Nephron (organoid): ENCODE measurements at regions not wholly inside any gene's neighbourhood (a gene's known extent, or its start where the extent isn't known, plus 50 kb on each side); places are given as distances from the start of the nearest gene placed in this dataset.

Experiments used
- H3K27ac Mint-ChIP-seq, 3 experiments: 2 replicates each; pipeline ENCODE4 v1.8.0; 2020; ENCODE audit warnings: mixed read lengths in 3 of 3, mild to moderate bottlenecking in 2 of 3, moderate library complexity in 1 of 3
- H3K27me3 Mint-ChIP-seq: 2 replicates; pipeline ENCODE4 v1.8.0; 2021; ENCODE audit warnings: low read depth, mild to moderate bottlenecking, moderate library complexity, mixed read lengths
- H3K36me3 Mint-ChIP-seq: 2 replicates; pipeline ENCODE4 v1.8.0; 2020; ENCODE audit warnings: low read depth, mixed read lengths
- H3K4me1 Mint-ChIP-seq: 2 replicates; pipeline ENCODE4 v1.8.0; 2020; ENCODE audit warnings: mixed read lengths
- H3K4me3 Mint-ChIP-seq, 3 experiments: 2 replicates each; pipeline ENCODE4 v1.8.0; 2020; ENCODE audit warnings: mild to moderate bottlenecking in 3 of 3, mixed read lengths in 3 of 3, moderate library complexity in 2 of 3
- H3K9me3 Mint-ChIP-seq: 2 replicates; pipeline ENCODE4 v1.8.0; 2020; ENCODE audit warnings: mixed read lengths
- TF ChIP-seq, protein P1 (sequence below), 3 experiments: fragments of 200-600 bp; sonication (generic); IDR thresholded peaks; one replicate each; pipeline ENCODE4 v1.5.0; 2021; ENCODE audit warnings: antibody characterized with exemption in 3 of 3; ENCODE audit not compliant: unreplicated experiment in 3 of 3

DNA sequence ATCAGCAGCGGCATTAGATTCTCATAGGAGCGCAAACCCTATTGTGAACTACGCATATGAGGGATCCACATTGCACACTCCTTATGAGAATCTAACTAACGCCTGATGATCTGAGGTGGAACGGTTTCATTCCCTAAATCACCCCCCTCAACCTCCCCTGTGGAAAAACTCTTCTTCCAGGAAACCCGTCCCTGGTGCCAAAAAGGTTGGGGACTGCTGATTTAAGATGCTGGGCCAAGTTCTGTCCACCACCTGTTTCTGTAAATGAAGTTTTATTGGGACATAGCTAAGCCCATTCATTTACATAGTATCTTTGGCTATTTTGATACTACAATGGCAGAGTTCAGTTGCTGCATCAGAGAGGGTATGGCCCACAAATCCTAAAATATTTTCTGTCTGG, 268.2 kb upstream of the PRDM1 start:
- H3K4me1 Mint-ChIP-seq: no peaks in the 10 kb centered on the region
- peaks cover 16% of the 10 kb centered on the region for H3K9me3 Mint-ChIP-seq
- H3K27ac Mint-ChIP-seq: no peak overlapping the region
- no peaks in the 10 kb centered on the region for H3K27me3 Mint-ChIP-seq
- H3K36me3 Mint-ChIP-seq: no peaks in the 10 kb centered on the region
- no peak overlapping the region for H3K4me3 Mint-ChIP-seq
- TF ChIP-seq, protein P1, sequence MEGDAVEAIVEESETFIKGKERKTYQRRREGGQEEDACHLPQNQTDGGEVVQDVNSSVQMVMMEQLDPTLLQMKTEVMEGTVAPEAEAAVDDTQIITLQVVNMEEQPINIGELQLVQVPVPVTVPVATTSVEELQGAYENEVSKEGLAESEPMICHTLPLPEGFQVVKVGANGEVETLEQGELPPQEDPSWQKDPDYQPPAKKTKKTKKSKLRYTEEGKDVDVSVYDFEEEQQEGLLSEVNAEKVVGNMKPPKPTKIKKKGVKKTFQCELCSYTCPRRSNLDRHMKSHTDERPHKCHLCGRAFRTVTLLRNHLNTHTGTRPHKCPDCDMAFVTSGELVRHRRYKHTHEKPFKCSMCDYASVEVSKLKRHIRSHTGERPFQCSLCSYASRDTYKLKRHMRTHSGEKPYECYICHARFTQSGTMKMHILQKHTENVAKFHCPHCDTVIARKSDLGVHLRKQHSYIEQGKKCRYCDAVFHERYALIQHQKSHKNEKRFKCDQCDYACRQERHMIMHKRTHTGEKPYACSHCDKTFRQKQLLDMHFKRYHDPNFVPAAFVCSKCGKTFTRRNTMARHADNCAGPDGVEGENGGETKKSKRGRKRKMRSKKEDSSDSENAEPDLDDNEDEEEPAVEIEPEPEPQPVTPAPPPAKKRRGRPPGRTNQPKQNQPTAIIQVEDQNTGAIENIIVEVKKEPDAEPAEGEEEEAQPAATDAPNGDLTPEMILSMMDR (IDR thresholded peaks at IDR 0.05; ENCODE audit: unreplicated experiment in 3 of 3): no peak

DNA sequence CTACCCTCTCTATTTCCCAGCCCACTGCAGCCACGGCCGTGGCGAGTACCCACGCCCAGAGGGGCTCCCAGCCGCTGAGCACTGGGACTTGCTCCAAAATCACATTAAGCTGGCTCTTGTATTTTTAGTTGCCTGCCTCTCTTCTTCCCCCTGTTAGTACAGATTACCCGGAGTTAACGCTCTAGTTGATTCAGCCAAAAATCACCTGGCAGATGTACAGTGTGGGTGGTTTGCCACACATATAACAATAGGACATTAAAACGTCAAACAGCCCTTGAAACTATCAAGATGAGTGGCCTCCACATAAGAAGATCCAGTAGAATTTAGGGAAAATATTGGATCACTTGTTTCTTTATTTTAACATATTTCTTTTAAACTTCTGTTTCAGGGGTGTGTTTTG, 268.8 kb upstream of the PRDM1 start:
- Mint-ChIP-seq H3K36me3 (no peaks in the 10 kb centered on the region), H3K9me3 (peaks cover 12% of the 10 kb centered on the region), H3K4me3 (no peak overlapping the region), H3K4me1 (no peaks in the 10 kb centered on the region), H3K27me3 (no peaks in the 10 kb centered on the region), H3K27ac (no peak overlapping the region)
- TF ChIP-seq, protein P1 (IDR thresholded peaks at IDR 0.05; ENCODE audit: unreplicated experiment in 3 of 3): no peak

DNA sequence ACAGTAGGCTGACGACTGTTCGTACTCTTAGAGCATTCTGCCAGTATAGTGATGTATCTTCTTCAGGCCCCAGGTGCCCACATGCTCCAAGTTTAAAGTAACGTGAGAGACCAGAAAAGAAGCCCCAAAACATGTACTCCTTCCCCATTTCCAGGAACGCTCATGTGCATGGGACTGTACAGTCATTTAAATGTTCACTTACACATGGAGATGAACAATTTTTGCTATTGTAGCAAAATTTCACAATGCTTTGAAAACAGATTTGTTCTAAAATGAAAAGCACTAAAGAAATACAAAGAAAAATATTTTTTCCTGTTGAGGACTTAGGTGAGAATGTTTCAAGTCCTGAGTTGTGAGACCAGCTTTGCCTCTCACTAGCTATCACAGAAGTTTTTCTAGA, 269.3 kb upstream of the PRDM1 start:
- Mint-ChIP-seq H3K27ac (no peak overlapping the region), H3K9me3 (peaks cover 9% of the 10 kb centered on the region), H3K4me3 (no peak overlapping the region), H3K36me3 (no peaks in the 10 kb centered on the region), H3K4me1 (no peaks in the 10 kb centered on the region), H3K27me3 (no peaks in the 10 kb centered on the region)
- TF ChIP-seq, protein P1 (IDR thresholded peaks at IDR 0.05; ENCODE audit: unreplicated experiment in 3 of 3): no peak

DNA sequence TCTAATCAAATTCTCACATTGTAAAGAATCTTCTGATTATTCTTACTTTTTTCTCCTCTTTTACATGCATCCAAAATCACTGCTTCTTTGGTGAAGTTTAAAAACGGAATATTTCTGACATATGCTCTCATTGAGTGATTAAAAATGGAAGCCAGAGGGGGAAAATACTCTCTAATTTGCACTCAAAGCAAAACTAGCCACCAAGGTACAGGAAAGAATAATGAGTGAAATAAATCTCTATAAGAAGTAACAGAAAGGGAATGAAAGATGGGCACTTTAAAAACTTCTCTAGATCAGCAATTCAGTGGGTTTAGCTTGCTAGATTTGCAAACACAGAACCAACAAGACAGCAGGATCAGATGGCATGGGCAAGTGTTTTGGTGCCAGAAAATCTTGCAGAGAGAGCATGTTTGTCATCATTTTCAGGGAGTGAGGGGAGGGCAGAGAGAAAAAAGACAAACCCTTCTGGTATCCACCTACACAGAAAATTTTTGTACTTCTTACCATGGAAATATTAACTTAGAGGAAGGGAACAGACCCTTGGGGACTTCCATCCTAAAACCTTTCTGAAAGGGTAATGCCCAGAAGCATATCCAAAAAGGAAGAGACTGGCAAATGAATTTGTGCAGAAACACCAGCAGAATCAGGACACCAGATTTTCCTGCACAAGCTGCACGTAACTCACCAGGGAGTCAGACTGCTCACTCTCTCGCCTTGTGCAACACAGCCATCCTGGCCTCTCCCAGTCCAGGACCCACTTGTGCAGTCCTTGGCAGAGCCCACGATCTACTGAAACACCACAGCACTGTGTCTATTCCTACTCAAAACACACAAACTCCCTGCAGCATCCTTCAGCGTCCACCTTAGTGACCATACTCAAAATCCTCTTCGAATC, 270.2 kb upstream of the PRDM1 start:
- Mint-ChIP-seq H3K9me3 (peaks cover 6% of the 10 kb centered on the region), H3K36me3 (no peaks in the 10 kb centered on the region), H3K4me3 (no peak overlapping the region), H3K4me1 (no peaks in the 10 kb centered on the region), H3K27ac (no peak overlapping the region), H3K27me3 (no peaks in the 10 kb centered on the region)
- TF ChIP-seq, protein P1 (IDR thresholded peaks at IDR 0.05; ENCODE audit: unreplicated experiment in 3 of 3): no peak

DNA sequence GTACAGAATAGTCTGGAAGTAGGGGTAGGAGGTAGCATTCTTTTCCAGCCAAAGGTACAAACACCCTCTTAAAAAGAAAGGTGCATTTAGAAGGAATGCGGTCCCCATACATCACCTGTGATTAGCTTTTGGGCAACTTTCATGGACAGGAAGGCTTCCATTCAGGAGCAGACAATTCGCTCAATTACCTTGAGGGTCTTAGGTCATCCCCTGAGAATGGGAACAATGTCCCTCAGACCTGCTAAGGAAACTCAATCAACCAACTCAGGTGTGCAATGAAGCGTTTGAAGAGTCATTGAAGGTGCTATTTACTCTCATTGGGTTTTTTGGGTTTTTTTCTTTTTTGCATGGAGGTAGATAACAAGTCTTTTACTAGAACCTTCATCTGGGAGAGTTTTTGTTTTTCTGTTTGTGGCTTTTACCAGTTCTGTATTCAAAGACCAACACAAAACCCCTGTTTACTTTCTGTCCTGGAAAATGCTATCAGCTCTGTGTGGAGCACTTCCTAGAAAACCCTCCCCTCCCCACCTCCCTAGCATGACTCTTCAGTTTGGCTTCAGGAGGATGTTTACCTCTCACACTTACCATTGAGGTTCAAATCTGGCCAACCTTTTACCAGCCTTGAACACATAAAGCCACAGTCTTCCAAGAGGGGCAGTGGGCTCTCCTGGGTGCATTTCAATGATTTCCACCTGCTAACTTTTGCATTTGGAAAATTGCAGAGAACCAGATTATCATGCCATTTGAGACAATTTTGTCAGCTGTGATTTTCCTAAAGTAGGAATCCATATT, 271.2 kb upstream of the PRDM1 start:
- peaks cover 2% of the 10 kb centered on the region for H3K9me3 Mint-ChIP-seq
- TF ChIP-seq, protein P1 (IDR thresholded peaks at IDR 0.05; ENCODE audit: unreplicated experiment in 3 of 3): no peak
- no peak overlapping the region for H3K4me3 Mint-ChIP-seq
- H3K36me3 Mint-ChIP-seq: no peaks in the 10 kb centered on the region
- peaks cover 7% of the 10 kb centered on the region for H3K4me1 Mint-ChIP-seq
- H3K27me3 Mint-ChIP-seq: no peaks in the 10 kb centered on the region
- H3K27ac Mint-ChIP-seq: no peak overlapping the region
